Breast epithelium (tissue), 3 donors: ENCODE measurements at regions not wholly inside any gene's neighbourhood (a gene's known extent, or its start where the extent isn't known, plus 50 kb on each side); places are given as distances from the start of the nearest gene placed in this dataset.

Source experiments
- CTCF ChIP-seq, 3 donors: fragments of 450-650 bp; IDR thresholded peaks; one replicate each; pipeline ENCODE4 v1.5.1; 2016 to 2017; ENCODE audit warnings: antibody characterized with exemption in 3 of 3, mild to moderate bottlenecking in 3 of 3, moderate library complexity in 3 of 3
- POLR2A ChIP-seq: fragments of 450-650 bp; IDR thresholded peaks from one replicate; pipeline ENCODE4 v1.6.1; 2016; ENCODE audit warnings: antibody characterized with exemption, mild to moderate bottlenecking, moderate library complexity

- no peak for TF ChIP-seq CTCF (IDR thresholded peaks at IDR 0.05)
- TF ChIP-seq POLR2A, result no peak
Observed at GRCh38 chr6:19515939-19516338, 321.2 kb upstream of the ID4 start.
